HG03571 (cell line): ENCODE measurements at regions not wholly inside any gene's neighbourhood (a gene's known extent, or its start where the extent isn't known, plus 50 kb on each side); places are given as distances from the start of the nearest gene placed in this dataset.
"Not testable (repeated sequence)": the region's sequence is repeated elsewhere in the genome, so short reads cannot be mapped to it uniquely, and the experiment has no call there.

Experiments
- ATAC-seq: cut with Tn5 transposase; IDR thresholded peaks from one replicate; pipeline ENCODE4 v1.9.1; 2021; ENCODE audit not compliant: unreplicated experiment

DNA sequence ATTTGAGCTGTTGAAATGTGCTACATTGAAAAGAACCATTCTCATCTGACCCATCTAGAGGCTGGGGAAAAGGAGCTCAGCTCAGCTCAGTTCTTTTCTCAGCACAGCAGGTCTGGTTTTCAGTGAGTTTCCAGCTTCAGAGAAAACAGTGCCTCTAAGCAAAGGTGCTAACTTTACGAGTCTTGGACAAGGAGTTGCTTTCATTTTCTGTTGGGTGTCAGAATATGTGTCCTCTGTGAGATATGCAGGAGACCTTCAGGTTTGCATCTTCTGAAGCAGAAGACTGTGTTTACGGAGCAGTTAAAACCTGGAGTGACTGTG, 321.3 kb upstream of the USP24 start:
- ATAC-seq: no peak

DNA sequence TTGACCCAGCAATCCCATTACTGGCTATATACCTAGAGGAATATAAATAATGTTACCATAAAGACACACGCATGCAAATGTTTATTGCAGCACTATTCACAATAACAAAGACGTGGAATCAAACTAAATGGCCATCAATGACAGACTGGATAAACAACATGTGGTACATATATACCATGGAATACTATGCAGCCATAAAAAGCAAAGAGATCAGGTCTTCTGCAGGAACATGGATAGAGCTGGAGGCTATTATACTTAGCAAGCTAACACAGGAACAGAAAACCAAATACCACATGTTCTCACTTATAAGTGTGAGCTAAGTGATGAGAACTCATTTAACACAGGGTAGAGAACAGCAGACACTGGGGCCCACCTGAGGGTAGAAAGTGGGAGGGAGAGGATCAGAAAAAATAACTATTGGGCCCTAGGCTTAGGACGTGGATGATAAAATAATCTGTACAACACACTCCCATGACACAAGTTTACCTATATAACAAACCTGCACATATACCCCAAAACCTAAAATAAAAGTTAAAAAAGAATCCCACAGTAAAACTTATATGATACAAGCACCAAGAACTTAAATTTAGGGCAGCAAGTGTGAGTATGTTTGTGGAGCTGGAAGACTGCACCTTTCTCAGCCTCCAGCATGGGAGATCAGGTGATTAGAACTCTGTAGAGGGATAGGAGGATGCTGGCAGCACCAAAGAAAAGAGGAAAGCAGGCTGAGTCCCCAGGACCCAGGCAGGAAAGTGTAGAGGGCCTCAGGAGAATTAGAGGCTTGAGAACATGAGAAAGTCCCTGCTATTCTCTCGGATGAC, 320.8 kb upstream of the USP24 start:
- no peak for ATAC-seq

GRCh38 chr1:55534565-55535121, 319.5 kb upstream of the USP24 start:
- no peak for ATAC-seq

DNA sequence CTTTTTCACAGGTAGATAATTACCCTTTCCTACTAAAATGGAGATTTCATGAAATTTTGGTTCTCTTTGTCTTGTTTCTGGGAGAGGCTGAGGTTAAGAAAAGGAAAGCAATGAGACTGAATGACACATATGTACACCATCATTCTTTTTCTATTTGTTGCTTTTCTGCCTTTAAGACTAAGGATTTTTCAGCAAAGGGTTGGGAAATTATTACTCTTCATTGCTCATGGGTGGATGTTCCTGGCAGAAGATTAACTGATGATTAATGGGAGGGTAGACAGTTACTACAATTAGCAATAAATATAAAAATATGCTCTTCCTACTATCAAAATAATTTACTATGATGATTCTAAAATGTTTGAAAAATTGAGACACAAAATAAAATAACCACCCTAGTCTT, 316.5 kb upstream of the USP24 start:
- no peak for ATAC-seq

- no peak for ATAC-seq
Observed at GRCh38 chr1:55530749-55531478, 315.8 kb upstream of the USP24 start.

DNA sequence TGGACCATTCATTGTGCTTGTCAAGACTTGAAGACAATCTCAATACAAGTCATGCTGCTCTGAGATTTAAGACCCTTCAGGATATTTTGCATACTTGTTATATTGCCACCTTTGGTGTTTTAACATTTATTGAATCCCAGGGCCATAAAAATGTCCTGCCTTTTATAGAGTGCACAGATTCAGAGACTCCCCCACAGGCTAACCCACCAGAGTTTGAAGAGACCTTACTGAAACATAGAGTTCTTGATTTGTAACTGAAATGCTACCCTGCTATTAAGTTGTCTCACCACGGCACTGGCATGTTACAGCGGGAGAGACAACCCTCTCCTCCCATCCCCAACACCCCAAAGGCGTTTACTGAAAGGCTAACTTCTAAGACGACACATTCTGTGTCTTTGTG, 313.9 kb upstream of the USP24 start:
- ATAC-seq: no peak

- ATAC-seq: no peak
Observed at GRCh38 chr1:55527831-55528230, 312.7 kb upstream of the USP24 start.

DNA sequence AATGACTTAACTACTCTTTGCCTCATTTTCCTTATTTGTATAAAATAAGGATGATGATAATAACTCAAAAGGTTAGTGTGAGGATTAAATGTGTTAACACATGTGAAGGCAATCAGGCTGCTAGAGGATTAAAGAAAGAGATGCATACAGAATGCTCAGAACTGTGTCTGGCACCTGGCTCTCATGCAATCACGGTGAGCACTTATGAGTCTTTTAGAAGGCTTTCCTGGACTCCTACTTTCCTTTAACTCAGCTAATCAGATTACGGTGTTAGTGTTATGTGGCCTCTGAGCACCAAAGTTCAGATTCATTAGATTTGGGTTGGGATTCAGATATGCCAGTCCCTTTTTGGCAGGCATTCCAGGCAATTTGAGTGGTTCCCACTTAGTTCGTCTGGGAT, 311.6 kb upstream of the USP24 start:
- ATAC-seq: no peak

- ATAC-seq: no peak
Observed at GRCh38 chr1:55524006-55524405, 308.8 kb upstream of the USP24 start.

GRCh38 chr1:55522982-55523381, 307.8 kb upstream of the USP24 start:
- no peak for ATAC-seq

DNA sequence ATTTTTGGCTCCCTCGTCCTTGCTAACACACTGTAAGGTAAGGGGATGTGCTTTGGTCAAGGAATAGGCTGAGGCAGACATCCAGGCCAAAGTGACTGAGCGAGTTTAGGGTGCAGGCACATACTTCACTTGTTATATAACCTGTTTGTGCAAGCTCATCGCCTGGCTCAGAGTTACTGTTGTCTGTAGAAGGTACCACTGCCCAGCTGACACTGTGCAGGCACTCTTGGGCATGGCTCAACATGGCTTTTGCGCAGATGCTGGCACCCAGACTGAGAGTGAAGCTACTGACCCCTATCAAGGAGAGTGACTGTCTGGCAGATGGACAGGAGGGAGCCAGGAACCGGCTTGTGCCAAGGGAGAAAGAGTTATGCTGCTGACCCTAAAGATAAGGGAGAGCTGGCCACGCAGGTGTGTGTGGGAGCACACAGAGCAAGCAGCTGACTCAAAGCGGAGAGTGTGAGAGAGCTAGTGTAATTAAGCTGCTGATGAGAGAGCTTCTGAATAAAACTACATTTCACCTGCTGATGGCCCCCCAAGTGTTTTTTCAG, 307.3 kb upstream of the USP24 start:
- no peak for ATAC-seq

- no peak for ATAC-seq
Observed at GRCh38 chr1:55520861-55521260, 305.7 kb upstream of the USP24 start.

DNA sequence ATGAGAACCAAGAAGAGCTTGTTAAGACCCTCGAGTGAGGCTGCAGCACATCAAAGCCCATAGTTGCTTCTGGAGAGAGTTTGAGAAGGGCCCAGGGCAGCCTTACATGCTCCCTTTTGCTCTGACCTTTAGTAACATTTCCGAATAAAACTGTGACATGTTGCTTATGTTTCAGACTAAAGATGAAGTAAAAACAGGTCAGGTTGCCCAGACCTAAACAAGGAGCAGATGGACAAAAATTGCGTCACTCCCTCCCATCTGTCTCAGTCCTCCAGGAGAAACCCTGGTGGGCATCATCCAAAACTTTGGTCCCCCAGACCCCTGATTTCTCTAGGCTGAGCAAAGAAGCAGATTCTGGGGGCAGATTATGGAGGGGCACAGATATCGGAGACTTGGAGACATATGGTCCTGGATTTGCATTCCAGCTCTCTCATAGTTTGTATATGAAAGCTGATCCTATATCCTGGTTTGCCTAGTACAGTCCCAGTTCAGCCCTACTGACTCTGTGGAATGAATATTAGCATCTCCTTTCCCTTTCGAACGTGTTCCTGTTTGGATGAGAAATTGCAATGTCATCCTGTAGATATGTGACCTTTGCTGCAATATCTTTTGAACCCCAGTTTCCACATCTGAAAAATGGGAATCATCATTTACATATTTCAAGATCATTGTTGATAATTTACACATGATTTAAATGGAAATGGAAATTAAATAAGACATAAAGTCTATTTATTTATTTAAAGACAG, 304.9 kb upstream of the USP24 start:
- no peak for ATAC-seq

DNA sequence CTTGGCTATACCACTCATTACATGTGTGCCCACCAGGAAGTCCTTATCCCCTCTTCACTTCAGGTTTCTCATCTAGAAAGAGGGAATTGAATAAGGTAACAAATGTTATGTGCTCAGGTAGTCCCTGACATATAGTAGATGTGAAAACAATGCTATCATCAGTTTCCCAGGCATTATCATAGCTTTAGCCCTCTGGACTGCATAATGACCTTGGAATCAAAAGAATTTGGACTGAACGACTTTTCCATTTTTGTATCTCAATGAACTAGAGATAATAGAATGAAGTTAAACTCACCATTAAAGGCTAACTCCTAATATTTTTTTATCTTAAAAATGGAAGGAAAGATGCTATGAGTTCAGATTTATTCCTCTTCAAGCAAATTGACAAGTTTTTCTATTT, 304.1 kb upstream of the USP24 start:
- no peak for ATAC-seq

DNA sequence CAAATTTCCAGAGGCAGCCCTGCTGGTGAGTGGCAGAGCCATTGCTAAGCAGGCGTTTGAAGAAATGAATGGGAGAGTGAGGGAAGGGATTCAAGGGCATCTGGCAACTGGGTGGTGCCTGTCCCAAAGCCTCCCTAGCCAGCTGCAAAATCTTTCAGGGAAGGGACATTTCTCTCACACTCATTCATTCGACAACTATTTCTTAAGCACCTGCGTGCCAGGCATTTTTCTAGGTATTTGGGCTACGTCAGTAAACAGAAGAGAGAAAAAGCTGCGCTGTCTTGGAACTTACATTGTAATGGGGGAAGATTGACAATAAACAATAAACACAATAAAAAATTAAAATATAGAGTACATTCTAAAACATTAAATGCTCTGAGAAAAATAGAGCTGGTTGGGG, 301.9 kb upstream of the USP24 start:
- no peak for ATAC-seq

DNA sequence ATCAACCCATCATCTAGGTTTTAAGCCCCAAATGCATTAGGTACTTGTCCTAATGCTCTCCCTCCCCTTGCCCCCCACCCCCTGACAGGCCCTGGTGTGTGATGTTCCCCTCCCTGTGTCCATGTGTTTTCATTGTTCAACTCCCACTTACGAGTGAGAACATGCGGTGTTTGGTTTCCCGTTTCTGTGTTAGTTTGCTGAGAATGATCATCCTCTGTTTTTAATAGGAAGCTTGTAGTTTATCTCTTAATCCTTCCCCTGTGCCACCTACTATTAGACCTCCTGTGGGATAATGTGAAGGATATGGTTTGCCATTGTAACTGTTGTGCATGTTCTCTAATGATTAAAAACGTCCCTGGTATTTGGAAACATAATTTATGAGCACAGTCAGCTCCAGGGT, 299.4 kb upstream of the USP24 start:
- not testable (repeated sequence) for ATAC-seq

DNA sequence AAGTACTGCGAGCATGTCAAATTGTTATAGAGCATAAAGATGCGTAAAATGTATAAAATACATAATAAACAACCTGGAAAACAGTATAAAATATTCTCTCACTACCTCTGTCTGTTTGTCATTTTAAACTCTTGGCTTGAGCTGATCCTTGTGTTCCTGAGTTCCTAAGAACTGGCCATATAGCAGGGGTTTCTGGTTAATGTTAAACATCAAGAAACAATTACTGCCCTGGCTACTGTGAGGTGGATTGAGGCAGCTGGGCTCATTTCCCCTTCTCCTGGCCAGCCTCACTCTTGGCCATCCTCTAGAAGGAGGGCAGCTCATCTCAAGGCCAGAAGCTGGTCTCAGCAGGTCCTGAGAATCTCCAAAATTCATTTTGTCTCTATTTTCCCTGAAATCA, 297.3 kb upstream of the USP24 start:
- no peak for ATAC-seq

DNA sequence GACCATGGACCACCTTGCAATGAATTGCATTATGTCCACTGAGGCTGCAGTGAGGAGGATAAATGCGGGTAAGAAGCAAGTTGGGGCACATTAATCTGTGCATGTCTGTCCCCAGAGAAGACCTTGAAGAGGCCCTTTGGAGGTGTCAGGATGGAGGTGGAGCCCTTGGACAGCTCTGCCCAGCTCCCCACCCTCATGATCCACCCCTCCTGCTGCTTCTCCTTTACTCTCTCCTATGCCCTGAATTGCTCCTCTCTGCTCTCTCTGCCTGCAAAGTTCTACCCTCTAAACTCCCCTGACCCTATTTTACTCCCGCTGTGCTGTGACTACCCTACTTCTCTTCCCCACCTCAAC, 292.4 kb upstream of the USP24 start:
- no peak for ATAC-seq

DNA sequence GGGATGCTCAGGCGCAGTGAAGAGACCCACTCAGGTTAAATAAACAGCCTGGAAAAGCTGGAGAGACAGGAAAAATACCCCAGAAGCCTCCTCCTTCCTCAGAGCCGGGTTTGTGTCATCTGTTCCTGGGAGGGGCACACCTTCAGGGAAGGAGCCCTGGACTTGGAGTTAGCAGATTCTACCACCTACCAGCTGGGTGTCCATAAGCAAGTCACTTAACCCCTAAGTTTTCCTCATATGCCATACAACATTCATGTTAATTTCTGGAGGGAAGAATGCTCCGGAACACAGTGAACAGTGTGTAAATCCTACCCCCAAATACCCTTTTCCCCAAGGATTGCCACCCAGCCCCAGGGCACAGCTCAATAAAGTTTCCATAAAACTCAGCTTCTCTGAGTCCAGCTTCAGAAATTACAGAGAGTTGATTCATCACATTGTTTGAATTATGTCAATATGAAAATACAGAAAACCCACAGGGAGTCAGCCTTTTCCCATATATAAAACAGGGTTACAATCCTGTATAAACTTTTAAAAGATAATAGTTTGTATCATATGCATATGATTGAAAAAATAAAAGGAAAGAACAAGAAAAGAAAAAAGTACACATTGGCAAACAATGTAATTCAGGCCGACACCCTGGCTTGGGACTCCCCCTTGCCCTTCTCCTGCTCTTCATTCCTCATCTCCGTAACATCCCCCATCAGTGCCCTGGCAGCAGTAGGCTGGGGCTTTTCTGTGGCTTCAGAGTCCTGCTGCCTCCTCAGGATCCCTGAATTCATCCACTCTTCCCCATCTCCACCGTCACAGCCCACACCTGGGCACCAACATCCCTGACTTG, 291.8 kb upstream of the USP24 start:
- no peak for ATAC-seq

DNA sequence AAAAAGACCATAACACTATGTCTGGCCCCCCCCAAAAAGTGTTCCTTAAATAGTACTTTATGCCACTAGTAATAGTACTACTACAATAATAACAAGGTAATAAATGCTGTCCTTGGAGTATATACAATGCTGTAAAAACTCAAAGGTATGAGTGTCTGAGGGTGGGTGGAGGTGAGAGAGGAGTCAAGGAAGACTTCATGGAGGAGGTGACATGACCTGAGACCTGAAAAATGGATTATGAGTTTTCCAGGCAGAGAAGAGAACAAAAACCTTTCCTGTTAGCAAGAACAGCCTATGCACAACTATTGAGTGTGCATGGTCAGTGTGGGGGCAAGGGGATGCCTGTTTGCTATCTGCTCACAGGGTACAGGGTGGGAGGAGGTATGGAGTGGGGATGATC, 290.2 kb upstream of the USP24 start:
- ATAC-seq: no peak

DNA sequence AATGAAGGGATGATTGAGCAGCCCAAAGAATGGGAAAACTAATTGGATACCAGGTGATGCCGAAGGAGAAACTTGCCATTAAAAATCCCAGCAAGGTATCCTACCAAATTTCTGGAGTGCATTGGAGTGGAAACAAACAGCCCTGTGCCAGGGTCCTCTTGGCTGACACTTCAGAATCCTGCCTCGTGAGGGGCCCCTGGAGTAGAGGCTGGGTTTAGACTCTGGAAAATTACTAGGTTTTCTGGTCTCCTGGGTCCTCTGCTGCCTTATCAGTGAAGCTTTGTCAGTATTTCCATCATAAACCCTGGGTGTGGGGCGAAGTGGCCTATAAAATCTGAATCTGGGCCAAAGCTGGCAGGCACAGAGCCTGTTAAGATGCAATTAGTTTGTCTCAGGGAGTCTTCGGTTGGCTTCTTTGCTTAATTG, 289.2 kb upstream of the USP24 start:
- no peak for ATAC-seq
